ENCODE measurements at regions not wholly inside any gene's neighbourhood (a gene's known extent, or its start where the extent isn't known, plus 50 kb on each side); places are given as distances from the start of the nearest gene placed in this dataset.

DNA sequence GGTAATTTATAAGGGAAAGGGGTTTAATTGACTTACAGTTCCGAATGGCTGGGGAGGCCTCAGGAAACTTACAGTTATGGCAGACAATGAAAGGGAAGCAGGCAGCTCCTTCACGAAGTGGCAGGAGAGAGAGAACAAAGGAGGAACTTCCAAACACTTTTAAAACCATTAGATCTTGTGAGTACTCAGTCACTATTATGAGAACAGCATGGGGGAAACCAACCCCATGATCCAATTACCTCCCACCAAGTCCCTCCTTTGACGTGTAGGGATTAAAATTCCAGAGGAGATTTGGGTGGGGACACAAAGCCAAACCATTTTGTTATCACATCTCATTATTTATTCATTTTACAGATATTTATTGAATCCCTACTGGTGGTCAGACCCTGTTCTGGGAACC, 822.8 kb downstream of the GALC start:
- no peak for DNase-seq (ENCODE audit: low read depth in 2 of 2)

DNA sequence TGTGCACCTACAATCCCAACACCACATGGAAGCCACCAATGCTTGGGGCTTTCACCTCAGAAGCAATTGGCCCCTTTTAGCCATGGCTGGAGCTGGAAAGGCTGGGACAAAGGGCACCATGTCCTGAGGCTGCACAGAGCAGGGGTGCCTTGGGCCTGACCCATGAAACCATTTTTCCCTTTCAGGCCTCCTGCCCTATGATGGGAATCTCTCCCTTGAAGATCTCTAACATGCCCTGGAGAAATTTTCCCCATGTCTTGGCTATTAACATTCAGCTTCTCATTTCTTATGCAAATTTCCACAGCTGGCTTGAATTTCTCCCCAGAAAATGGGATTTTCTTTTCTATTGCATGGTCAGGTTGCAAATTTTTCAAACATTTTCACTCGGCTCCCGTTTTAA, 823.6 kb downstream of the GALC start:
- no peak for DNase-seq (ENCODE audit: low read depth in 2 of 2)

DNA sequence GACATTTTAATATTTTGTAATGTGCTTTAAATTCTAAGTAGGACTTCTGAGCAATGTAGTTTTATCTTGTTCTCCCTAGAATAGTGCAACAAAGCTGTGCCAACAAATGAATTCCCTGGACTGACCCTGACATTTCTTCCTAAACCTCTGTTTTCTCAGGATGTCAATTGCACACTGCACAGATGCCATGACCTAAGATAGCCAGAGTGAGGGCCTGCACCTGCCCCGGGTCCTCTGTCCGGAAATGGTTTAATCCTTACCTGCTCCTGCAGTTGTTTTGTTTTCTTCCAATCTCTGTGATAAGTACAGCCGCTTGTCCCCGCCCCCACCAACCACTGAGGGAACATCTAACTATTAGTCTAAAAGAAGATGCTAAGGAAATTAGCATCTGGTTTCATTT, 831.5 kb downstream of the GALC start:
- no peak for DNase-seq (ENCODE audit: low read depth in 2 of 2)

DNA sequence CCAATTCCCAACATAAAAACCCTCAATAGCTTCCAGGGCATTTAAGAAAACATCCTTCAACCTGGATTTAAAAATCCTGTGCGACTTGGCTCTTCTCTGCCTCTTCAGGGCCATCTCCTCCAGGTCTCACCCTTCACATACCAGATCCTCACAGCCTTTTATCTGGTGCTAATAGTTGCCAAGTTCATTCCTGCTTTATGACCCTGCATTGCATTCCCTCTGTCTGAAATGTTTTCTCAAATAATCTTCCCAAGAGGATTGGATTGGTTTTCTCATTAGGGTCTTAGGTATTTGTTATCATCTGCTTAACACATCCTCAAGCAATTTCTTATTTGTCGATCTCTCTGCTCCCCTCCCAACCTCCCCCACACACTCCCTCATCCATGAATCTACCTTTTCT, 832.0 kb downstream of the GALC start:
- no peak for DNase-seq (ENCODE audit: low read depth in 2 of 2)

DNA sequence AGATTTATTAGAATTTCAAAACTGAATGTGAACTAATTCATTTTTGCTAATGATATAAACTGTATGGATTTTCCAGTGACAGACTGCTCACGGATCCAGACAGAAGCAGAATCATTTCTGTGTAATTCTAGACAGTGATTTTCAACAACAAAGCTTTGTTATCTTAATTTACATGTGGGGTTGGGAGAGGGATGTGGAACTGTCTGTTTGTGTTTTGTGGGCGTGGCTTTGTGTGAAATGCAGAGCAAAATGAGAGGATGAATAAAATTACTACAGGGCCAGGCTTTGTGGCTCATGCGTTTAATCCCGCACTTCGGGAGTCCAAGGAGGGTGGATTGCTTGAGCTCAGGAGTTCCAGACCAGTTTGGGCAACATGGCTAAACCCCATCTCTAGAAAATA, 834.7 kb downstream of the GALC start:
- DNase-seq (ENCODE audit: low read depth in 2 of 2): no peak

DNA sequence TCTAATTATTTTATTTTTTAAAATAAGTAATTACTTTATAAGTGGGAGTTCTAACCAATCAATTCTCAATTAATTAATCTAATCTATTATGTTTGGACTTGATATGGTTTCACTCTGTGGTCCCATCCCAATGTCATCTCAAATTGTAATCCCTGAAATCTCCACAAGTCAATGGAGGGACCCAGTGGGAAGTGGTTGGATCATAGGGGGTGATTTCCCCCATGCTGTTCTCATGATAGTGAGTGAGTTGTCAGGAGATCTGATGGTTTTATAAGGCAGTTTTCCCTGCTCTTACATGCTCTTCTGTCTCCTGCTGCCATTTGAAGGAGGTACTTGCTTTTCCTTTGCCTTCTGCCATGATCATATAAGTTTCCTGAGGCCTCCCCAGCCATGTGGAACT, 836.1 kb downstream of the GALC start:
- no peak for DNase-seq (ENCODE audit: low read depth in 2 of 2)

DNA sequence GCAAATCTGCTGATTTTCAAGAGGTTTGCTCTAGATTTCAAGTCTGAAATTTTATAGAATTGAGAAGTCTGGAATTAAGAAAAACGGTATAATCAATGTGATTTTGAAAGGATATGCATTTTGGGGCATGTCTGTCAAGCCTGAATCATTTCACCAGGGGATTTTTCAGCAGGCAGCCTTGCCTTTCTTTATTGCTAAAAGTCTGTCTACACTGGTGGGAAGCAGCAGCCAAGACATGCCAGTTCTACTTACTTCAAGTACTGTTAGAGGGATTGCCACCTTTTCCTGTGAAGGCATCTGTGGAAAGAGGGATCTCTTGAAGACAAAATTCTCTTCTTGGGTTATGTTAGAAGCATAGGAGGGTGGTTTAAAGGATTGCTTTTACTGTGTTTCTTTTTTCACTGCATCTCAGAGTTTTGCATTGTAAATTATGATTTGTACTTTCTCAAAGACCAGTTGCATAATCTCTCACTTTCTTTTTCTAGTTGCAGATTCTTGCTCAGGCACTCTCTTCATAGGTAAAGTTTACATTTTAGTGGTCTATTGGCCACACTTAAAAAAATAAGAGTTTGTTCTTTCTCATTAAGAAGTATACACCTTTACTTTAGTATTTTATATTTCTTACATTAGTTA, 837.0 kb downstream of the GALC start:
- no peak for DNase-seq (ENCODE audit: low read depth in 2 of 2)

DNA sequence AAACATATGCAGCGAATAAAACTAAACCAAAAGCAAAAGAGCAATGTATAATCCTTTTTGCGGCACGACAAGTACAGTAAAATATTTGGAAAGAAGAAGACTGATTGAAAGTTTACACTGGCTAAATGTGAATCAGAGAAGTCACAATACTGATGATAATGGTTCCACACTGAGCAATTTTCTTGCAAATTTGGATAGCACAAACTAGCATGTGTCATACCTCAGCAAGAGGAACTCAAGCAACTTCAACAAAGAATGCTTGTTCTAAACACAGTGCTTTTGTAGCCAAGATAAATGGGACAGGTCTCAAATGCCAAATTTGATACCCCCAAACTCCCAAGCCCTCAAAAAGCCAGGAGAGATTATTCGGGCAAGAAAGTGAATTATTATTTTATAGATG, 839.1 kb downstream of the GALC start:
- DNase-seq (ENCODE audit: low read depth in 2 of 2): no peak

DNA sequence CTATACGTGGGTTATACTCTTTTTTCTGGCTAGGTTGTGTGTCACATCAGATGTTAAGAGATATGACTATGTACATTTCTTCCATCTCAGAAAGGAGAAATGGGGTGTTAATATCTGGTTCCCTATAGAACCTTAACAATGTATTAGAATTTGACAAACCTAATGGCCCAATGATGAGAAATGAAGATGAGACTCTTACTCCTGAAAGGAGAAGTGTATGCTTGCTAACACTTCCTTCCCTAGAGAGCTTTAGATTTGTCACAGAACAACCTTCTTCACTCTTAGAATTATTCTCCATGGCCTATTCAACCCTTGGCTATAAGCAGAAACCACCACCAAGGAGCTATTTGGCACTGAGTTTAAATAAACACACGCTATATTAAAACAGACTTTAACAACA, 839.6 kb downstream of the GALC start:
- no peak for DNase-seq (ENCODE audit: low read depth in 2 of 2)

DNA sequence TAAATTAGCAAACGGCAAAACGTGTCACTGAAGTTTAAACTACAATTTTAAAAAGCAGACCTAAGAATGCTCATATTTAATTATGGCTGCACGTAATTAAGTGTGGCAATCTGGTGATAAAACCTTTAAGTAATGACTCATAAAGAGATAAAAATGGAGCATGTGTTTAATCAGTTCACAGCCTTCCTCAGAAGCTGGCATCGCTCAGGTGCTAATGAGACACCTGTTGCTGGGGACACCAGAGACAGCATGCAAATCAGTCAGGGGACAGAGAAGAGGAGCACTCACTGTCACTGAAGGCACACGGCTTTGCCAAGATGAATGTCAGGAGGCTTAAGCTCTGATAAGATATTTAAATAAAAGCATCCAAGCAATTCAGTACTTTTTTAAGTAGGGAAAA, 840.3 kb downstream of the GALC start:
- DNase-seq (ENCODE audit: low read depth in 2 of 2): no peak

DNA sequence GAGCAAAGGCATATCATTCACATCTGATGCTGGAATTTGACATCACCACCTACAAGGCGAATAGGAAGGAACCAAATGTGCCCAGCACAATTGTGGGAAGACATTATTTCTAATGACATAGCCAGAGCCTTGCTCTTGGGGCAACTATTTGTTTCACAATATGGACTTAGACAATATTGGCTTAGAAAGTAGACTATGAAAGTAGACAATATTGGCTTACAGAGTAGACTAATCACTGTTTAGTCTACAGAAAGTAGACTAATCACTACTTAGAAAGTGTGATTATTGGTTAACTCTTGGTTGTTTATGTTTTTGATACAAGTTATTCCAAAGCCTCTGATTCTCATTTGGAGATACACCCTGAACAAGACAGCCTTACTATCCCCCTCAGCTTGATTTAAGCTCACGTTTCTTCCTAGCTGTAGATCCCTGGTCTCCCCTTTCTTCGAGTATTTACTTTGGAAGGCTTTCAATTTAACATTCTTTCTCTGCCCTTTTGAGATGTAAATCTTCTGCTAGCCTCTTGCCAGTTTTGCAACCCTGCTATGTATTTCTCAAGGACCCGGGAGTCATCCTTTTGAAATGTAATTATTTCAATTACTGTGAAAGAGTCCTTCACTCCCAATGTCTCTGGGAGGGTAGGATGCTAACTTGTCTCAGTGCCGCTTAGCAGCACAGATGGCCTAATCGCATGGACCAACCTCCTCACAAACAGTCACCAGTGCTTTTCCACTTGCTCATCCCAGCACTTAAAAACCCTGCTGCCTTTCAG, 843.2 kb downstream of the GALC start:
- DNase-seq (ENCODE audit: low read depth in 2 of 2): no peak

DNA sequence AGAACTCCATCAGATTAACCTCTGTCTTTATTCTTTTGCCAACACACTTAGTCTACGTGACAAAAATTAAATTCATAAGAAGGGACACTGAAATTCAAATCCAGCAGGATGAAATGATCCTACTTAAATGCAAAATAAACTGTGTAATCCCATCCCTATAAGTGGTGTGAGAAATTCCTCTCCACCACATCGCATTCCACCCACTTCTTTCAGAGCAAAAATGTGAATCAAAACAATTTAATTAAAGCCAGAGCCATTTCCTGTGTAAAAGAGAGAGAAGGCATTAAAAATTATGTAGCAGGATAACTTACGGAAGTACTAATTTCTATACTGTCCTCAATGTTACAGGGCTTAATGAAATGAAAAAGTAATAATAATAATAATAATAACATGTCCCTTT, 844.3 kb downstream of the GALC start:
- no peak for DNase-seq (ENCODE audit: low read depth in 2 of 2)

DNA sequence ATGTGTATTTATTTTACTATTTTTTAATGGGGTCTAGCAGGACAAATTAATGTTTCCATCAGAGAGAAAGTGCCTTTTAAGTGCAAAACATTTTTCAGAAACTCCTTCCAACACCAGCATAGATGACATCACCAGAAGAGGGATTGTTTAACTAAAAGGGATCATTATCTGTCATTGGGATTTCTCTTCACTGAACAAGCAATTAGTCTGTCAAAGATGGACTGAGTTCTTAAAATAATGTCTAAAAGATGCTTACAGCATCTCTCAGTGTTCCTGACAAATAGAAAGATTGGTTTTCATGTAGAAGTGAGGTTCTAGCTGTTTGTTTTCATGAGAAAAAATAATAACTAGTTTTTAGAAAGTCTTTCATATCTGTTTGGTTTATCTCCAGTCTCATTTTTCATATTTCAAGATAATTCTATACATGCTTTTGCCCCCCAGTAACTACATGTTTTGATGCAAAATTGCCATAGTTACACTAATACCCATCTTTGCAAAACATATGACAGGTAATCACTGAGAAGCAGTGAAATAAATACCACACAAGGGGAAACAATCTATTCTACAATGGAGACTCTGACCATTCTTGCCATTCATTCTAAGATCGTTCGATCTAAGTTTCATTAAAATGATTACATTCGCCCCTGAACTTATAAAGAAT, 850.3 kb downstream of the GALC start:
- no peak for DNase-seq (ENCODE audit: low read depth in 2 of 2)

DNA sequence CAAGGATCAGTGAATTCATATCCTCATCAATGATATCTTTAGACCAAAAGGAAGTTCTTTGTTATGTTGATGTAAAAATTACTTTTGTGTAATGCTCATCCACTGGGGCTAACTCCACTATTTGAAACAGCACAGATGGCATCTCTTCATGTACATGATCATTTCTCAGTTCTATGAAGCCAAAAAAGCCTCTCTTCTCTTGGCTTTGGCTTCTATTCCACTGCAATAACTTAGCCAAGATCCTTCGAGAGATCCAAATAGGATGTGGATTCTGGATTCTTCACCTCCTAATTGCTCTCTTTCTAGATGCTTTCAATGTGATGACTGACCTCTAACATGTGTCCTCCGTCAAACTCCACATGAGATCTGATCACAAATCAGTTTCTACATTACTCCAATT, 851.2 kb downstream of the GALC start:
- no peak for DNase-seq (ENCODE audit: low read depth in 2 of 2)

DNA sequence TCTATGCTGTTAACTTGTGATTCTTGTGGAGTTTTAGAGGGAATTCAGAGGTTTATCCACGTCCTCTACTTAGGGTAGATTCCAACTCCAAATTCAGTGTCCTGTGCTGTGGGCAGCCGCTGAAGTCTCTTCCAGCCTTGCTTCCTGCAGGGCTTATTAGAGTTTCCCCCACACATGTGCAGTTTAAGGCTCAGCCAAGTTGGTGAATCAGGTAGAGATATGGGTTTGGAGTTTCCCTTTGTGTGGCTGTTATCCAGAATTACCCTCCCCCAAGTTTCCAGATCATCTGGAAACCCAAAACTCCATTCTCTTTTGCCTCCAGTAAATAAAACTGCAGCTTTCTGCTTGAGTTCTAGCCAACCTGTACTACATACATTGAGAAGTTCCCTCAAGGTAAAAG, 853.7 kb downstream of the GALC start:
- DNase-seq (ENCODE audit: low read depth in 2 of 2): no peak

DNA sequence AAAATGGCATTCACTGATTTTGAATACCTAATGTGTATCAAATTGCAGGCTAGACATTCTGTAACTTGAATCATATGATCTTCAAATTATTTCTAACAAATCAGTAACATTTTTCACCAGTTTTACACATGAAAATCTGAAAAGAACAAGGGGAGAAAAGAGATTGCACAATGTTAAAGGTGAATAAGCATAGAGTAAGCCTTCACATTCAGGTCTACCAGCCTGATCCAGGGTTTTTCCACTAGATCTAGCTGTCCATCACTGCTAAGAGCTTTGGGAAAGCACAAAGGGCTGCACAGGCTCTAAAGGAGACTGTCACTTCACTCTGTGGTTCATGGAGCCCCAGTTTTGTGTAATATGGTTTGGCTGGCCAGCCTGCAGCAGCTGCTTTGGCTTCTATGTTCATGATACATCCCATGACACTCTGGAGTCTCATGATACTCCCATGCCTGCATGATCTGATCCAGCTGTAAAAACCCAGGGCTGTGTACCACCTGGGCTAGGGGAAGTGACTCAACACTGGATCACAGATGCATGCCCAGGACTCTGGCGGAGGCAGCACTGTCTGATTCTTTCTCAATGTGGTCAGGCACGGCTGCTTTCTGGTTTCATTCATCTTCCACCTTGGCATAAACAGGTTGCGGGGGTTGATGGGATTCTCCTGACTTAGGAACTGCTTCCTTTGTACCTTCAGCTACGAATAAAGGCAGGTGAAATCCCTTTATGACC, 859.7 kb downstream of the GALC start:
- DNase-seq (ENCODE audit: low read depth in 2 of 2): no peak

DNA sequence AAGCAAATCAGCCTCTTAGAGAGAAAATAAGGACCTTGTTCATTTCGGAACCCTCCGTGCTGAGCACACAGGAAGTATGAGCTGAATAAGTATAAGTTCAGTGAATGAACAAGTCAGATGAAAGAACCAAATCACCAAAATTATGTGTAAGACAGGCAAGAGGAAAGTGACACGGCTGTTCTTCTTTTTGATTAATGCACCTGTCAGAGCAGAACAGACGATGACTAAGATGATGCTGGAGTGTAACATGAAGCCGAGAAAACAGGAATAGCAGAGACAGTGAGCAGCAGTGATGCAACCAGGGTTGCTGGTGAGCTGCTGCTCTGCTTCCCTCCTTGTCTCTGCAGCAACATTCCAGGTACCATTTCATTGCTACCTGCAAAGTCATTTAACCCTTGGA, 861.1 kb downstream of the GALC start:
- DNase-seq (ENCODE audit: low read depth in 2 of 2): no peak

DNA sequence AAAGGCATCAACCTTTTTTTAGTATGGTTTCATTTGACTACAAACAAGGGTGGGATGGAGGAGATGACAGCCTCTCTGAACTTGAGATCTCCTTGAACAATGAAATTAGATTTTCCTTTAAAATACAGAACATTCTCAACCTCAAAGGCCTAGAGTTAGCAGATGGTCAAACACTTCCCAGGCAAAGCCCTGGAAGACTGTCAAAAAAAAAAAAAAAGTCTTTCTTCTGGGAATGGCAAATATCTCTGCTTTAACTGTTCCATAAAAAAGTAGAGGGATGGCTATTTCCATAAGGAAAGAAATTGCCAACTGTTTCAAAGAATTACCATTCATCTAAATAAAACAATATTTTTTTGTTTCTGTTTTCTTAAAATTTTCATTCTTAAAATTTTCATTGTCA, 870.8 kb downstream of the GALC start:
- no peak for DNase-seq (ENCODE audit: low read depth in 2 of 2)

DNA sequence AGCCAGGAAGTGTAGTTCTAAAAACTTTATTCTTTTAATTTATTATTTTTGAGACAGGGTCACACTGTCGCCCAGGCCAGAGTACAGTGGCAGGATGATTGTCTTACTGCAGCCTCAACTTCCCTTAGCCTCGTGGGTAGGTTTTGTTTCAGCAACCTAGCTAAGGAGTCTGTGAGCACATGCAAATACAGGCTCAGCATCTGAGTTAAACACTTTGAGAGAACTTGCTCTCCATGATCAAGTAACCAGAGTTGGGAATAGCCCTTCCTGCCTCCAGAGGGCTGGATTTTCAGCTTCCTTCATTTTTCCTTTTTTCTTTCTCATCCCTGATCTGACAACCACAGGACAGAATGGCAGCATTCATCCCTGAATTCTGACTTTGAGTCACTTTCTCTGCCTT, 871.3 kb downstream of the GALC start:
- no peak for DNase-seq (ENCODE audit: low read depth in 2 of 2)

DNA sequence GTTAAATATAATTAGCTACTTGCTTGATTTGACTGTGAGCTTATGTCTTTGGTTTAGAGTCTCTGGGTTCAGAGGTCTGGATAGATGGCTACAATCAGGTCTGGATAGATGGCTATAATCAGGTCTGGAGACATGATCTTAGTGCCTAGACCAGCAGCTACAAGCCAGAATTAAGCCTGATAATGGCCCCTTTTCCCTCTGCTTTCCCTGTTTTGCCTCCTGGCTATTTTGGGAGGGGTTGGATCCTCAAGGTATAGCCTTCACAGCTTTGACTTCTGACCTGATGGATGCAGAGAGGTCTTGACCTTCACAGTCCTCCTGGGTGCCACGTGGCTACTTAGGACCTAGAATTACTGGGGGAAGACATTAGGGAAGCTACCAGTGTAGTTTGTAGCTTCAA, 877.7 kb downstream of the GALC start:
- DNase-seq (ENCODE audit: low read depth in 2 of 2): no peak

DNA sequence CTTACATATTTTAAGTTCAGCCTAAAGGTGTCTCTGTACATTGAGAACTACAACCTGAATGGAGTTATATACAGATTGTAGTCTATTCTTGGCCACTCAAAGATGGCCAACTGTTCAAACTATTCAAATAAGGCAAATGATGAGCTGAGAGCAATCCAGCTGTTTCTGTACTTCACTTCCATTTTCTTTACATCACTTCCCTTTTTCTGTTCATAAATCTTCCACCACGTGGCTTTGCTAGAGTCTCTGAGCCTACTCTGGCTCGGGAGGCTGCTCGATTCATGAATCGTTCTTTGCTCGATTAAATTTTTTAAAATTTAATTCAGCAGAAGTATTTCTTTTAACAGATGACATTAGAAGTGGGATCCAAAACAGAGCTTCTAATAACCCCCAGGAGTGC, 879.7 kb downstream of the GALC start:
- DNase-seq (ENCODE audit: low read depth in 2 of 2): no peak

DNA sequence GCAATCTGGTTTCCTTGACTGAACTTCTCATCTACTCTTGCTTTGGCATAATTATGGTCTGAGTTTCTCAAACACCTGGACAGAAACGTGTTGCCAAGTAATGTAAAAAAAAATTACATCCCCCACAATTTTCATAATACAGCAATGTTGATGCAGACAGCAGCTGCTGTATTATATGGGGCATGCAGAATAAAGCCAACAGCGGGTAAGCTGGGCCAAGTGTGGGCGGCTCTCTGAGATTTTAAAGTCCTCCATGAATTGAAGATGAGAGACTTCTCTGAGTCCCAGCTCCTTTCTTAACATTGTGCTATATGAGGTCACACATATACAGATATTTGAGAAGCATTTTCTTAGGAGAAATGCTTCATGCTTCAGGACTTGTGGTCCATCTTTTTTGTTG, 881.2 kb downstream of the GALC start:
- DNase-seq (ENCODE audit: low read depth in 2 of 2): no peak

DNA sequence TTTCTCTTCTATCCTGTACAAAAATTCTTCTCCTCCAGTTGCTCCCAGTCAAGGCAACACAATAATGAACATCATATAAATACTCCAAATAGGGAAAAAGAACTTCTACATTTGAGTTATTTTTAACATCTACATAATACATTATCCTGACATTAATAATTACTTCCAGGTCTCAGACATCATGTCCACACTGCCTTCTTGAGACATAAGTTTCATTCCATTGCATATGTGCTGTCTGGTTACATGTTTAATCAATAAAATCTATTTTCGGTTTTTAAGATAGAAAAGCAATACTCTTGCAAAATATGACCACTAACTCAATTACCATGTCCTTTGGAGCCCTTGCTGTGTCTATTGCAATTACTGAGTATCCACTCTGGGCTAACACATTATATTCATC, 881.9 kb downstream of the GALC start:
- no peak for DNase-seq (ENCODE audit: low read depth in 2 of 2)

All from stimulated activated CD4-positive, alpha-beta T cell treated with anti-CD3 and anti-CD28 coated beads, Interleukin-4, amount 100 ng/mL, for 48 hours (primary cell).